Pancreas (tissue), 10 donors: ENCODE measurements at regions not wholly inside any gene's neighbourhood (a gene's known extent, or its start where the extent isn't known, plus 50 kb on each side); places are given as distances from the start of the nearest gene placed in this dataset.

Experiments used
- ATAC-seq, 4 donors: fragments of 200-7000 bp; cut with Tn5 transposase; one replicate each; pipeline versions ENCODE4 v1.8.0 to v1.9.1; 2020; ENCODE audit warnings: mild to moderate bottlenecking in 4 of 4, moderate library complexity in 4 of 4
- DNase-seq, 6 donors: peaks; one replicate each; pipeline ENCODE4 v3.0.0-alpha.2; 2020
- FAIRE-seq: peaks from 2 replicates; lab custom pipeline; 2012; peaks lifted over from hg19 to GRCh38; lab: Jason Lieb, UNC
- H3K27ac ChIP-seq, 4 donors: fragments of 200-600 bp; sonication (generic); 1 replicate in 3 of 4; 2 replicates in 1 of 4; pipeline versions ENCODE4 v1.5.0 to v1.8.0; 2020
- H3K27me3 ChIP-seq, 4 donors: fragments of 200-600 bp; one replicate each; pipeline ENCODE4 v1.8.0; 2021
- H3K36me3 ChIP-seq, 3 donors: fragments of 200-600 bp; sonication (generic) in 1 of 3; one replicate each; pipeline versions ENCODE4 v1.5.0 to v1.8.0; 2020 to 2021
- H3K4me1 ChIP-seq, 3 donors: fragments of 200-600 bp; one replicate each; pipeline ENCODE4 v1.8.0; 2021
- H3K4me3 ChIP-seq, 4 donors: fragments of 200-600 bp; sonication (generic) in 2 of 4; one replicate each; pipeline versions ENCODE4 v1.5.0 to v1.8.0; 2020 to 2021
- H3K9me3 ChIP-seq, 4 donors: fragments of 200-600 bp; one replicate each; pipeline ENCODE4 v1.8.0; 2021
- CTCF ChIP-seq, 4 donors: fragments of 200-600 bp; sonication (generic) in 3 of 4; IDR thresholded peaks; one replicate each; pipeline versions ENCODE4 v1.5.0 to v1.8.0; 2021; ENCODE audit warnings: antibody characterized with exemption in 4 of 4
- WGBS, 2 donors: extraction: QIAGEN DNeasy Blood & Tissue Kit; methylation state at CpG; one replicate each; pipeline ENCODE4 v1.1.7; 2013; 5-methylcytosine and 5-hydroxymethylcytosine counted together
- intact Hi-C, 3 donors: fragments of 100-400 bp; cut with DNase I; formaldehyde crosslinking; loops; one replicate each; pipeline versions ENCODE4 v1.11.1 to v1.14.2; 2022
- donor health status: healthy with polysubstance abuse.
- donor health status: DM: no; HTN: no; CAD: no; lungs with moderate emphysema.
- donor health status: DM: no; HTN: no; CAD: no.
- donor health status: control.
- donor health status: control.
- donor health status: Bipolar disorder and iron deficiency.
- donor health status: DM: yes; HTN: yes; CAD: no.
- donor health status: DM: no; HTN: no; CAD: no.
- donor health status: DM: no; HTN: no; CAD: no.
- donor health status: DM: yes; HTN: yes; CAD: no.

GRCh38 chr1:239178961-239179360 lies 207.4 kb upstream of the CHRM3 start:
- TF ChIP-seq CTCF (IDR thresholded peaks at IDR 0.05) = no peak
- WGBS, 2 donors = 19 to 26% methylated on average over 3 of the region's 3 CpGs
- Histone ChIP-seq H3K4me3 (no peak overlapping the region), H3K27me3 (no peaks in the 10 kb centered on the region), H3K36me3 (no peaks in the 10 kb centered on the region), H3K4me1 (peaks cover 0 to 10% (median 0%) of the 10 kb centered on the region in 3 donors), H3K27ac (no peak overlapping the region), H3K9me3 (no peaks in the 10 kb centered on the region)
- FAIRE-seq (no peak), DNase-seq (no peak), ATAC-seq (peak; percentile 38 to 74 (median 64))
- intact Hi-C loops = no loop called here

GRCh38 chr1:239174880-239175279 lies 211.5 kb upstream of the CHRM3 start:
- intact Hi-C loops = no loop called here
- no peaks in the 10 kb centered on the region for H3K27me3 ChIP-seq
- 86 to 92% methylated on average over 3 of the region's 3 CpGs for WGBS, 2 donors
- H3K27ac ChIP-seq = no peak overlapping the region
- H3K4me1 ChIP-seq = peaks cover 0 to 10% (median 0%) of the 10 kb centered on the region in 3 donors
- no peak for TF ChIP-seq CTCF (IDR thresholded peaks at IDR 0.05)
- no peaks in the 10 kb centered on the region for H3K9me3 ChIP-seq
- no peaks in the 10 kb centered on the region for H3K36me3 ChIP-seq
- no peak for DNase-seq
- H3K4me3 ChIP-seq = no peak overlapping the region
- ATAC-seq = no peak
- no peak for FAIRE-seq

- no peak overlapping the region for H3K27ac ChIP-seq
- no peak for TF ChIP-seq CTCF (IDR thresholded peaks at IDR 0.05)
- no peaks in the 10 kb centered on the region for H3K4me1 ChIP-seq
- DNase-seq (no peak), ATAC-seq (no peak), FAIRE-seq (no peak)
- H3K27me3 ChIP-seq = no peaks in the 10 kb centered on the region
- no peaks in the 10 kb centered on the region for H3K9me3 ChIP-seq
- H3K4me3 ChIP-seq = no peak overlapping the region
- no peaks in the 10 kb centered on the region for H3K36me3 ChIP-seq
- intact Hi-C loops = no loop called here
Measured at GRCh38 chr1:239170828-239171227, 215.5 kb upstream of the CHRM3 start.

GRCh38 chr1:239169276-239169675 lies 217.1 kb upstream of the CHRM3 start:
- no peaks in the 10 kb centered on the region for H3K36me3 ChIP-seq
- H3K4me1 ChIP-seq = no peaks in the 10 kb centered on the region
- H3K27ac ChIP-seq = no peak overlapping the region
- WGBS, 2 donors = 32 to 35% methylated on average over 1 of the region's 1 CpG
- DNase-seq (no peak), ATAC-seq (no peak), FAIRE-seq (no peak)
- H3K27me3 ChIP-seq = no peaks in the 10 kb centered on the region
- intact Hi-C loops = no loop called here
- TF ChIP-seq CTCF (IDR thresholded peaks at IDR 0.05) = no peak
- no peaks in the 10 kb centered on the region for H3K9me3 ChIP-seq
- H3K4me3 ChIP-seq = no peak overlapping the region

DNA sequence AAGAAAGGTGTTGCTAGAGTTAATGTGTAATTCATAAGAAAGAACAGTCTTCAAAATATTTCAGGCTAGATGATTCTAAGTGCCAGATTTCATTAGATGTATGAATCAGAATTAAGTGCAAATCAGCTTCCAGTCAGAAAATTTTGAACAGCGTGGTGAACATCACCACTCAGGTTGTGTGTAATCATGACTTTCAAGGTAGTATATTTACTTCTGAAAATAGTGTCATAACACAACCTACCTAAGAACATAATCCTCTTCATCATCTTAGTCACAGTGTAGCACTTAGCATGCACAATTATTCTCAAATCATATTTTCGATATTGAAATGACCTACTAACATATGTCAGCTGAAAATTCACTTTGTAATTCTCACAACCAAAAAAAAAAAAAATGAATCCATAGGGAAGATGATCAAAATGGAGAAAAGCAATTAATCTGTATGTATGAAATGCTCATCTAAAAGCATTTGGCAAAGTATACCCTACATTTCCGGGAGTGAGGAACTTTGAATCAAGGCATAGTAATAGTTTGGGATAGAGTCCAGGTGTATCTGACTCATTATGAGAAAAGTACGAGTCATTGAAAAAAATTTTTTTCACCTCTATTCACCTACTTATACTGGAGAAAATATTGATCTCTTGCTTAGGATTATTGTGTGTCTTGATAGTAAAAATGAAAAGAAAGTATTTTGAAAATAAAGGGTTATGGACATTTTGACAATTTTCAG lies 221.8 kb upstream of the CHRM3 start:
- Histone ChIP-seq H3K36me3 (no peaks in the 10 kb centered on the region), H3K27ac (no peak overlapping the region), H3K4me3 (no peak overlapping the region), H3K4me1 (no peaks in the 10 kb centered on the region), H3K27me3 (no peaks in the 10 kb centered on the region), H3K9me3 (no peaks in the 10 kb centered on the region)
- DNase-seq = no peak
- no peak for TF ChIP-seq CTCF (IDR thresholded peaks at IDR 0.05)
- ATAC-seq = no peak
- FAIRE-seq = no peak
- intact Hi-C loops = no loop called here
- WGBS, 2 donors = 68 to 71% methylated on average over 4 of the region's 4 CpGs
